Esophagus squamous epithelium (tissue), 5 donors: ENCODE measurements at regions not wholly inside any gene's neighbourhood (a gene's known extent, or its start where the extent isn't known, plus 50 kb on each side); places are given as distances from the start of the nearest gene placed in this dataset.

Source experiments
- DNase-seq: peaks from one replicate; lab custom pipeline; 2025; lab: John Stamatoyannopoulos, UW
- H3K27ac ChIP-seq, 4 donors: fragments of 200-600 bp; sonication (generic); one replicate each; pipeline ENCODE4 v1.5.1; 2016 to 2019; ENCODE audit warnings: mild to moderate bottlenecking in 1 of 4
- H3K27me3 ChIP-seq, 4 donors: fragments of 200-600 bp; sonication (generic); 1 replicate in 3 of 4; 2 replicates in 1 of 4; pipeline versions ENCODE4 v1.5.1 to v1.6.0; 2017 to 2021; ENCODE audit warnings: antibody characterized with exemption in 1 of 4
- H3K36me3 ChIP-seq, 3 donors: fragments of 200-600 bp; sonication (generic); one replicate each; pipeline ENCODE4 v1.5.1; 2016 to 2019
- H3K4me1 ChIP-seq, 3 donors: fragments of 200-600 bp; sonication (generic); one replicate each; pipeline ENCODE4 v1.5.1; 2017 to 2019
- H3K4me3 ChIP-seq, 4 donors: fragments of 200-600 bp; sonication (generic); 1 replicate in 3 of 4; 2 replicates in 1 of 4; pipeline ENCODE4 v1.5.1; 2016 to 2019; ENCODE audit warnings: mild to moderate bottlenecking in 2 of 4, moderate library complexity in 1 of 4
- H3K9me3 ChIP-seq, 3 donors: fragments of 200-600 bp; sonication (generic); one replicate each; pipeline ENCODE4 v1.5.1; 2016 to 2019
- CTCF ChIP-seq, 6 experiments: fragments of 450-650 bp in 4 of 6; fragments of 200-600 bp in 2 of 6; sonication (generic) in 2 of 6; IDR thresholded peaks; one replicate each; pipeline ENCODE4 v1.5.1; 2016 to 2019; ENCODE audit warnings: antibody characterized with exemption in 6 of 6, mild to moderate bottlenecking in 4 of 6, moderate library complexity in 4 of 6
- POLR2A ChIP-seq, 4 donors: fragments of 450-650 bp; IDR thresholded peaks; one replicate each; pipeline ENCODE4 v1.6.1; 2017; ENCODE audit warnings: antibody characterized with exemption in 4 of 4, mild to moderate bottlenecking in 4 of 4, moderate library complexity in 3 of 4
- WGBS, 2 donors: methylation state at CpG; one replicate each; pipeline ENCODE4 v1.1.5; 2018; 5-methylcytosine and 5-hydroxymethylcytosine counted together
- intact Hi-C: fragments of 100-400 bp; cut with DNase I; formaldehyde crosslinking; loops from one replicate; pipeline ENCODE4 v1.15.0; 2022
- donor health status: DM: yes; HTN: yes; CAD: no.

- no peak for DNase-seq
- WGBS, 2 donors, result 61 to 66% methylated on average over 2 of the region's 2 CpGs
- no peak for TF ChIP-seq CTCF (IDR thresholded peaks at IDR 0.05)
- TF ChIP-seq POLR2A (IDR thresholded peaks at IDR 0.05), result no peak
- Histone ChIP-seq H3K9me3 (no peaks in the 10 kb centered on the region), H3K27ac (no peak overlapping the region), H3K4me3 (no peak overlapping the region), H3K27me3 (peaks cover 0 to 9% (median 0%) of the 10 kb centered on the region in 4 donors), H3K36me3 (no peaks in the 10 kb centered on the region), H3K4me1 (no peaks in the 10 kb centered on the region)
- intact Hi-C loops, result no loop called here
Measured at GRCh38 chr14:101117543-101117942, 214.0 kb upstream of the RTL1 start.

- no peak overlapping the region for H3K27ac ChIP-seq
- no peak overlapping the region for H3K4me3 ChIP-seq
- H3K27me3 ChIP-seq, result peaks cover 0 to 9% (median 0%) of the 10 kb centered on the region in 4 donors
- TF ChIP-seq POLR2A (IDR thresholded peaks at IDR 0.05) (no peak), CTCF (IDR thresholded peaks at IDR 0.05) (no peak)
- H3K36me3 ChIP-seq, result no peaks in the 10 kb centered on the region
- 65 to 70% methylated on average over 4 of the region's 4 CpGs for WGBS, 2 donors
- no peaks in the 10 kb centered on the region for H3K4me1 ChIP-seq
- no peaks in the 10 kb centered on the region for H3K9me3 ChIP-seq
- DNase-seq, result no peak
- intact Hi-C loops, result no loop called here
Measured at GRCh38 chr14:101118233-101118632, 214.7 kb upstream of the RTL1 start.

- Histone ChIP-seq H3K27me3 (peaks cover 0 to 9% (median 0%) of the 10 kb centered on the region in 4 donors), H3K36me3 (no peaks in the 10 kb centered on the region), H3K27ac (no peak overlapping the region), H3K9me3 (no peaks in the 10 kb centered on the region), H3K4me3 (no peak overlapping the region), H3K4me1 (no peaks in the 10 kb centered on the region)
- 48 to 67% methylated on average over 7 to 12 of the region's 20 CpGs for WGBS, 2 donors
- TF ChIP-seq POLR2A (IDR thresholded peaks at IDR 0.05) (no peak), CTCF (IDR thresholded peaks at IDR 0.05) (no peak)
- DNase-seq, result no peak
- intact Hi-C loops, result no loop called here
Measured at GRCh38 chr14:101118746-101119591, 215.4 kb upstream of the RTL1 start.

GRCh38 chr14:101119830-101120571, 216.5 kb upstream of the RTL1 start:
- Histone ChIP-seq H3K27ac (peak overlapping the region in 3 of 4 donors; percentile 7 to 66 (median 59)), H3K4me1 (no peaks in the 10 kb centered on the region), H3K4me3 (peak overlapping the region in 2 of 4 donors; percentile 9 to 21), H3K27me3 (peaks cover 0 to 9% (median 0%) of the 10 kb centered on the region in 4 donors), H3K9me3 (no peaks in the 10 kb centered on the region), H3K36me3 (no peaks in the 10 kb centered on the region)
- intact Hi-C loops, result no loop called here
- TF ChIP-seq CTCF (IDR thresholded peaks at IDR 0.05), result no peak
- TF ChIP-seq POLR2A (IDR thresholded peaks at IDR 0.05), result no peak
- 22 to 53% methylated on average over 6 to 18 of the region's 20 CpGs for WGBS, 2 donors
- DNase-seq, result no peak
